Endothelial cell of umbilical vein (primary cell): ENCODE measurements at regions not wholly inside any gene's neighbourhood (a gene's known extent, or its start where the extent isn't known, plus 50 kb on each side); places are given as distances from the start of the nearest gene placed in this dataset.

Experiments used
- BruUV-seq: library from RNA; stranded (reverse); fragments of 400-500 nt; replicated peaks from 2 replicates; lab custom pipeline; 2021; lab: Mats Ljungman, UMichigan
- CTCF ChIA-PET: fragments of 300-600, 350-600 bp; sonication (Branson Sonifier 250); formaldehyde crosslinking; loops from one replicate; lab custom pipeline; 2021; ENCODE audit warnings: antibody characterized with exemption, inconsistent platforms; lab: Charles Lee
- POLR2A ChIA-PET: fragments of 300-600, 350-600 bp; sonication (Branson Sonifier 250); formaldehyde crosslinking; loops from one replicate; lab custom pipeline; 2021; ENCODE audit warnings: antibody characterized with exemption, inconsistent platforms; lab: Charles Lee
- DNase-seq: peaks from one replicate; pipeline ENCODE4 v3.0.0-alpha.2; 2011; ENCODE audit warnings: low read depth, low spot score
- FAIRE-seq: peaks from 2 replicates; lab custom pipeline; 2011; peaks lifted over from hg19 to GRCh38; lab: Jason Lieb, UNC
- H2AFZ ChIP-seq: 2 replicates; pipeline ENCODE4 v1.6.0; 2012; ENCODE audit warnings: low read depth, low read length, control low read depth, inconsistent platforms
- H3K27ac ChIP-seq: 2 replicates; pipeline ENCODE4 v1.5.1; 2011; ENCODE audit warnings: low read depth, mild to moderate bottlenecking, control low read depth, low read length, moderate library complexity; ENCODE audit not compliant: insufficient read depth
- H3K27me3 ChIP-seq, 2 experiments: 2 replicates each; pipeline versions ENCODE4 v1.6.0 to v1.6.1; 2011; ENCODE audit warnings: low read length in 2 of 2, mixed read lengths in 1 of 2; ENCODE audit not compliant: control insufficient read depth in 2 of 2, insufficient read depth in 2 of 2
- H3K36me3 ChIP-seq, 2 experiments: 2 replicates in 1 of 2; 3 replicates in 1 of 2; pipeline ENCODE4 v1.5.1; 2011; ENCODE audit warnings: low read length in 2 of 2, mild to moderate bottlenecking in 1 of 2, moderate library complexity in 1 of 2; ENCODE audit not compliant: control insufficient read depth in 2 of 2, insufficient read depth in 2 of 2; ENCODE audit errors: extremely low read depth in 1 of 2
- H3K4me1 ChIP-seq: 3 replicates; pipeline ENCODE4 v1.5.1; 2011; ENCODE audit warnings: mild to moderate bottlenecking, low read length; ENCODE audit not compliant: control insufficient read depth, insufficient read depth; ENCODE audit errors: extremely low read depth
- H3K4me2 ChIP-seq: 2 replicates; pipeline ENCODE4 v1.6.1; 2011; ENCODE audit warnings: low read length, control low read depth, mixed read lengths; ENCODE audit not compliant: insufficient read depth
- H3K4me3 ChIP-seq, 3 experiments: fragments of 200-600 bp in 1 of 3; sonication (generic), shearing (Covaris generic) in 1 of 3; replicated peaks in 1 of 3; 2 replicates each; pipeline ENCODE4 v1.5.1; 2011 to 2016; ENCODE audit warnings: control low read depth in 3 of 3, low read length in 3 of 3, mild to moderate bottlenecking in 2 of 3, inconsistent platforms in 1 of 3, low read depth in 1 of 3, moderate library complexity in 1 of 3; ENCODE audit not compliant: insufficient read depth in 1 of 3
- H3K79me2 ChIP-seq: 2 replicates; pipeline ENCODE4 v1.6.0; 2012; ENCODE audit warnings: low read length, inconsistent platforms; ENCODE audit not compliant: control insufficient read depth, insufficient read depth
- H3K9ac ChIP-seq: replicated peaks from 2 replicates; pipeline ENCODE3; 2011; ENCODE audit warnings: low read length, control low read depth; ENCODE audit not compliant: insufficient read depth; ENCODE audit errors: extremely low read depth
- H3K9me1 ChIP-seq: replicated peaks from 3 replicates; pipeline ENCODE4 v1.6.0; 2011; ENCODE audit warnings: mild to moderate bottlenecking, low read length; ENCODE audit not compliant: control insufficient read depth, insufficient read depth; ENCODE audit errors: extremely low read depth
- H3K9me3 ChIP-seq: replicated peaks from 2 replicates; pipeline ENCODE4 v1.5.1; 2012; ENCODE audit warnings: low read length, inconsistent platforms; ENCODE audit not compliant: control insufficient read depth, insufficient read depth
- H4K20me1 ChIP-seq: replicated peaks from 2 replicates; pipeline ENCODE3; 2011; ENCODE audit warnings: mild to moderate bottlenecking, low read length; ENCODE audit not compliant: control insufficient read depth, insufficient read depth; ENCODE audit errors: extremely low read depth
- CTCF ChIP-seq, 2 donors: IDR thresholded peaks; 1 replicate in 1 of 2; 2 replicates in 1 of 2; pipeline ENCODE4 v1.5.1; 2011; ENCODE audit warnings: low read length in 2 of 2, mild to moderate bottlenecking in 2 of 2, moderate library complexity in 2 of 2, control low read depth in 1 of 2, inconsistent platforms in 1 of 2, low read depth in 1 of 2; ENCODE audit not compliant: insufficient read depth in 1 of 2; ENCODE audit errors: extremely low read depth in 1 of 2
- EZH2 ChIP-seq: IDR thresholded peaks from 2 replicates; pipeline ENCODE4 v1.6.1; 2012; ENCODE audit warnings: borderline replicate concordance, low read depth, mild to moderate bottlenecking, moderate library complexity, low read length, inconsistent platforms; ENCODE audit not compliant: severe bottlenecking
- FOS ChIP-seq: IDR thresholded peaks from 2 replicates; pipeline ENCODE4 v1.6.1; 2011; ENCODE audit warnings: mild to moderate bottlenecking, low read length, moderate library complexity, borderline replicate concordance; ENCODE audit not compliant: insufficient read depth
- JUN ChIP-seq: IDR thresholded peaks from 2 replicates; pipeline ENCODE4 v1.6.1; 2011; ENCODE audit warnings: borderline replicate concordance, low read depth; ENCODE audit not compliant: insufficient read length, insufficient read depth
- MAX ChIP-seq: IDR thresholded peaks from 2 replicates; pipeline ENCODE4 v1.6.1; 2011; ENCODE audit not compliant: insufficient read depth, insufficient read length
- MYC ChIP-seq: IDR thresholded peaks from one replicate; pipeline ENCODE4 v1.6.1; 2011; ENCODE audit warnings: mild to moderate bottlenecking, low read depth, low read length
- POLR2A ChIP-seq: IDR thresholded peaks from 2 replicates; pipeline ENCODE4 v1.6.1; 2012; ENCODE audit warnings: low read depth, mild to moderate bottlenecking, control low read depth, low read length
- dilution Hi-C: fragments of 300-500 bp; cut with MboI; formaldehyde crosslinking; loops from one replicate; pipeline ENCODE4 v1.15.0; 2019; ENCODE audit warnings: low sequenced_read_pairs; ENCODE audit not compliant: extremely low pct_ligation_motif_present
- intact Hi-C: fragments of 100-400 bp; cut with micrococcal nuclease; formaldehyde crosslinking; loops from one replicate; pipeline ENCODE4 v1.10.0; 2022

GRCh38 chr3:76943058-76943457 is 96.8 kb upstream of the ROBO2 start:
- Histone ChIP-seq H2AFZ (no peak overlapping the region), H3K79me2 (no peaks in the 10 kb centered on the region), H3K27me3 (no peaks in the 10 kb centered on the region), H3K27ac (no peak overlapping the region), H3K9me1 (no peaks in the 10 kb centered on the region), H3K4me3 (no peak overlapping the region), H4K20me1 (no peaks in the 10 kb centered on the region), H3K36me3 (no peaks in the 10 kb centered on the region), H3K4me1 (peaks cover 2% of the 10 kb centered on the region), H3K4me2 (no peak overlapping the region), H3K9me3 (no peaks in the 10 kb centered on the region), H3K9ac (no peak overlapping the region)
- intact Hi-C loops (no loop called here), dilution Hi-C loops (no loop called here)
- DNase-seq (no peak), FAIRE-seq (no peak)
- no peak for TF ChIP-seq FOS
- no peak for TF ChIP-seq EZH2
- TF ChIP-seq MYC = no peak
- no peak for TF ChIP-seq JUN
- no peak for TF ChIP-seq MAX
- TF ChIP-seq POLR2A = no peak
- BruUV-seq = no TSS peak
- POLR2A ChIA-PET = no interaction called here
- CTCF ChIA-PET = no interaction called here

GRCh38 chr3:76943671-76944070 is 96.2 kb upstream of the ROBO2 start:
- H4K20me1 ChIP-seq = no peaks in the 10 kb centered on the region
- intact Hi-C loops = no loop called here
- no peaks in the 10 kb centered on the region for H3K27me3 ChIP-seq
- H3K4me1 ChIP-seq = peaks cover 2% of the 10 kb centered on the region
- ChIA-PET CTCF (no interaction called here), POLR2A (no interaction called here)
- H3K4me3 ChIP-seq = no peak overlapping the region
- no peak for DNase-seq
- H3K9me1 ChIP-seq = no peaks in the 10 kb centered on the region
- FAIRE-seq = no peak
- no peak for TF ChIP-seq POLR2A
- no peak for TF ChIP-seq FOS
- TF ChIP-seq CTCF (IDR thresholded peaks at IDR 0.05; ENCODE audit: extremely low read depth in 1 of 2, insufficient read depth in 1 of 2, low read depth in 1 of 2, low read length in 2 of 2) = no peak
- H3K27ac ChIP-seq = no peak overlapping the region
- BruUV-seq = no TSS peak
- dilution Hi-C loops = no loop called here
- H3K9me3 ChIP-seq = no peaks in the 10 kb centered on the region
- H3K9ac ChIP-seq = no peak overlapping the region
- H3K36me3 ChIP-seq = no peaks in the 10 kb centered on the region
- H3K79me2 ChIP-seq = no peaks in the 10 kb centered on the region
- H2AFZ ChIP-seq = no peak overlapping the region
- peak overlapping the region; percentile 24 for H3K4me2 ChIP-seq
